OCI-LY7 (cell line): ENCODE measurements at regions not wholly inside any gene's neighbourhood (a gene's known extent, or its start where the extent isn't known, plus 50 kb on each side); places are given as distances from the start of the nearest gene placed in this dataset.

Experiments
- CTCF ChIP-seq: fragments of 200-600 bp; sonication (generic); conservative IDR thresholded peaks from 2 replicates; pipeline ENCODE4 v1.5.1; 2014; ENCODE audit warnings: mild to moderate bottlenecking, antibody characterized with exemption, low read length, moderate library complexity, mixed read lengths
- EZH2phosphoT487 ChIP-seq: fragments of 200-600 bp; sonication (generic); IDR thresholded peaks from 2 replicates; pipeline ENCODE4 v1.6.1; 2018; ENCODE audit warnings: low read depth, borderline replicate concordance, mild to moderate bottlenecking, mixed run types, antibody characterized with exemption, low read length, moderate library complexity, mixed read lengths

GRCh38 chr6:8545336-8545735, 110.0 kb upstream of the SLC35B3 start:
- no peak for TF ChIP-seq CTCF
- TF ChIP-seq EZH2phosphoT487 = no peak
